ENCODE measurements at regions not wholly inside any gene's neighbourhood (a gene's known extent, or its start where the extent isn't known, plus 50 kb on each side); places are given as distances from the start of the nearest gene placed in this dataset.
"Not testable (repeated sequence)": the region's sequence is repeated elsewhere in the genome, so short reads cannot be mapped to it uniquely, and the experiment has no call there.

DNA sequence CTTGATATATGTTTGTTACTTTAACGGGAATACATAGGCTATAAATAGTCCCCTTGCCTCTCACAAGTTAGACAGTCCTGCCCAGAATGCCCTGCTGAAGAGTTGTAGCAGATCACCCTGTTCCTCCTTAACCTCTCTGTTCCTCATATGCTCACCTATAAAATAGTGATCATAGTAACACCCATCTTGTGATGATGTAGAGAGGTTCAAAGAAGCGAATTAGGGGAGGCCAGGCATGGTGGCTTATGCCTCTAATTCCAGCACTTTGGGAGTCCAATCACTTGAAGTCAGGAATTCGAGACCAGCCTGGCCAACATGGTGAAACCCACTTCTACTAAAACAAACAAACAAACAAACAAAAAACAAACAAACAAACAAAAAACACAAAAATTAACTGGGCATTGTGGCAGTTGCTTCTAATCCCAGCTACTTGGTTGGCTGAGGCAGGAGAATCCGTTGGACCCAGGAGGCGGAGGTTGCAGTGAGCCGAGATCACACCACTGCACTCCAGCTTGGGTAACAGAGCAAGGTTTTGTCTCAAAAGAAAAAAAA is 518.5 kb upstream of the TPTE start:
- H4K5ac ChIP-seq (ENCODE audit: low read length); H2BK120ac ChIP-seq (ENCODE audit: low read depth, low read length); H3K36me3 ChIP-seq (ENCODE audit: control insufficient read depth, insufficient read depth, low read length); H2BK15ac ChIP-seq (replicated peaks; ENCODE audit: low read depth); H3K4me3 ChIP-seq (ENCODE audit: low read length); H3K9ac ChIP-seq (ENCODE audit: low read length); H3K79me1 ChIP-seq (ENCODE audit: low read length); DNase-seq; H2BK5ac ChIP-seq (ENCODE audit: low read length); H3K56ac ChIP-seq (ENCODE audit: low read length); H3K23ac ChIP-seq (ENCODE audit: low read length); H3K27ac ChIP-seq (ENCODE audit: low read depth, low read length); H3K4me2 ChIP-seq (ENCODE audit: low read length); H3K79me2 ChIP-seq (ENCODE audit: control insufficient read depth, insufficient read depth, low read length); H4K8ac ChIP-seq (ENCODE audit: low read depth, low read length); H3K4ac ChIP-seq (ENCODE audit: low read depth, low read length); H3K4me1 ChIP-seq (ENCODE audit: control insufficient read depth, low read depth, low read length); H3K27me3 ChIP-seq (ENCODE audit: insufficient read depth, low read length, poor library complexity); H3K18ac ChIP-seq (ENCODE audit: low read length); H2AK5ac ChIP-seq (ENCODE audit: low read length): not testable (repeated sequence)
- no CpG with 5 or more reads among the region's 6 CpGs for WGBS (ENCODE audit: extremely low coverage, insufficient coverage, low lambda C conversion rate)

DNA sequence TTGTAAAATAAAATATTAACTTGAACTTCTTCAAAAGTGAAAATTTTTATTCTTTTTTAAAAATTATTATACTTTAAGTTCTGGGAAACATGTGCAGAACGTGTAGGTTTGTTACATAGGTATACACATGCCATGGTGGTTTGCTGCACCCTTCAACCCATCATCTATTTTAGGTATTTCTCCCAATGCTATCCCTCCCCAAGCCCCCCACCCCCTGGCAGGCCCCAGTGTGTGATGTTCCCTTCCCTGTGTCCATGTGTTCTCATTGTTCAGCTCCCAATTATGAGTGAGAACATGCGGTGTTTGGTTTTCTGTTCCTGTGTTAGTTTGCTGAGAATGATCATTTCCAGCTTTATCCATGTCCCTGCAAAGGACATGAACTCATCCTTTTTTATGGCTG is 515.6 kb upstream of the TPTE start:
- not testable (repeated sequence) for H3K9ac ChIP-seq (ENCODE audit: low read length); H2AK5ac ChIP-seq (ENCODE audit: low read length); H3K4me1 ChIP-seq (ENCODE audit: control insufficient read depth, low read depth, low read length); H4K5ac ChIP-seq (ENCODE audit: low read length); H3K79me1 ChIP-seq (ENCODE audit: low read length); H3K4me2 ChIP-seq (ENCODE audit: low read length); H2BK120ac ChIP-seq (ENCODE audit: low read depth, low read length); H4K8ac ChIP-seq (ENCODE audit: low read depth, low read length); H3K36me3 ChIP-seq (ENCODE audit: control insufficient read depth, insufficient read depth, low read length); H2BK5ac ChIP-seq (ENCODE audit: low read length); H3K4me3 ChIP-seq (ENCODE audit: low read length); H3K56ac ChIP-seq (ENCODE audit: low read length); DNase-seq; H3K27ac ChIP-seq (ENCODE audit: low read depth, low read length); H3K27me3 ChIP-seq (ENCODE audit: insufficient read depth, low read length, poor library complexity); H3K79me2 ChIP-seq (ENCODE audit: control insufficient read depth, insufficient read depth, low read length); H3K23ac ChIP-seq (ENCODE audit: low read length); H3K4ac ChIP-seq (ENCODE audit: low read depth, low read length); H3K18ac ChIP-seq (ENCODE audit: low read length); H2BK15ac ChIP-seq (replicated peaks; ENCODE audit: low read depth)
- WGBS (ENCODE audit: extremely low coverage, insufficient coverage, low lambda C conversion rate) = no CpG with 5 or more reads among the region's 2 CpGs

DNA sequence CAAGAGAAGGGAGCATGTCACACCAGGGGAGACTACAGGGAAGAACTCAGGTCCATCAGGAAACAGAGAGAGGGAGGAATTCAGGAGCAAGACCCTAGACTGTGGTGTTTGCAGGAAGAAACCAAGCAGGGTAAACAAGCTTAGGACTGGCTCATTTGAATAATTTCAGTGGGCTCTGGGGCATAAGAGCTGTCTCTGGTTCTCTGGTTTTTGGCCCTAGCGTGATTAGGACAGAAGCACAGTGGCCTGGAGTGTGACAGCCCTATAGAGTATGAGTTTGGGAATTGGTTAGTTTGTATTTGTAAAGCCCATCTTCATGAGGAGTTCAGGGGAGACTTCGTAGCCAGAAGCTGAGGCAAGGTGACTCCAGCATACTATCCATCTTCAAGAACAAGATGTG is 504.4 kb upstream of the TPTE start:
- H3K4ac ChIP-seq (ENCODE audit: low read depth, low read length); H3K4me2 ChIP-seq (ENCODE audit: low read length); H3K9ac ChIP-seq (ENCODE audit: low read length); H3K27ac ChIP-seq (ENCODE audit: low read depth, low read length); H3K36me3 ChIP-seq (ENCODE audit: control insufficient read depth, insufficient read depth, low read length); H3K56ac ChIP-seq (ENCODE audit: low read length); H3K79me1 ChIP-seq (ENCODE audit: low read length); H4K8ac ChIP-seq (ENCODE audit: low read depth, low read length); H3K18ac ChIP-seq (ENCODE audit: low read length); H2BK120ac ChIP-seq (ENCODE audit: low read depth, low read length); DNase-seq; H3K4me1 ChIP-seq (ENCODE audit: control insufficient read depth, low read depth, low read length); H2BK15ac ChIP-seq (replicated peaks; ENCODE audit: low read depth); H4K5ac ChIP-seq (ENCODE audit: low read length); H3K23ac ChIP-seq (ENCODE audit: low read length); H2BK5ac ChIP-seq (ENCODE audit: low read length); H3K27me3 ChIP-seq (ENCODE audit: insufficient read depth, low read length, poor library complexity); H3K4me3 ChIP-seq (ENCODE audit: low read length); H3K79me2 ChIP-seq (ENCODE audit: control insufficient read depth, insufficient read depth, low read length); H2AK5ac ChIP-seq (ENCODE audit: low read length): not testable (repeated sequence)
- WGBS (ENCODE audit: extremely low coverage, insufficient coverage, low lambda C conversion rate) = no CpG with 5 or more reads among the region's 2 CpGs

DNA sequence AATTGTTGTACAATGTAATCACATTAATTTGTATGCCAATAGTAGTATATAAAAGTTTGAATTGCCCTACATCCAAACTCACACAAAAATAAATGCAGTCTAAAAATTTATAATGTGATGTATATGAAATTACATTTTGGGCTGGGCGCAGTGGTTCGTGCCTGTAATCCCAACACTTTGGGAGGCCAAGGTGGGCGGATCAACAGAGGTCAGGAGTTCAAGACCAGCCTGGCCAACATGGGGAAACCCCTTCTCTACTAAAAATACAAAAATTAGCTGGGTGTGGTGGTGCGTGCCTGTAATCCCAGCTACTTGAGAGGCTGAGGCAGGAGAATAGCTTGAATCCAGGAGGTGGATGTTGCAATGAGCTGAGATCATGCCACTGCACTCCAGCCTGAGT is 503.6 kb upstream of the TPTE start:
- H2BK5ac ChIP-seq (ENCODE audit: low read length); H2BK120ac ChIP-seq (ENCODE audit: low read depth, low read length); H3K4me3 ChIP-seq (ENCODE audit: low read length); H3K27me3 ChIP-seq (ENCODE audit: insufficient read depth, low read length, poor library complexity); H4K5ac ChIP-seq (ENCODE audit: low read length); H3K18ac ChIP-seq (ENCODE audit: low read length); H3K79me2 ChIP-seq (ENCODE audit: control insufficient read depth, insufficient read depth, low read length); H3K56ac ChIP-seq (ENCODE audit: low read length); H2BK15ac ChIP-seq (replicated peaks; ENCODE audit: low read depth); H3K23ac ChIP-seq (ENCODE audit: low read length); H3K4ac ChIP-seq (ENCODE audit: low read depth, low read length); H3K36me3 ChIP-seq (ENCODE audit: control insufficient read depth, insufficient read depth, low read length); H3K27ac ChIP-seq (ENCODE audit: low read depth, low read length); H3K4me2 ChIP-seq (ENCODE audit: low read length); H3K9ac ChIP-seq (ENCODE audit: low read length); H3K4me1 ChIP-seq (ENCODE audit: control insufficient read depth, low read depth, low read length); DNase-seq; H2AK5ac ChIP-seq (ENCODE audit: low read length); H4K8ac ChIP-seq (ENCODE audit: low read depth, low read length); H3K79me1 ChIP-seq (ENCODE audit: low read length): not testable (repeated sequence)
- WGBS (ENCODE audit: extremely low coverage, insufficient coverage, low lambda C conversion rate) = no CpG with 5 or more reads among the region's 4 CpGs

DNA sequence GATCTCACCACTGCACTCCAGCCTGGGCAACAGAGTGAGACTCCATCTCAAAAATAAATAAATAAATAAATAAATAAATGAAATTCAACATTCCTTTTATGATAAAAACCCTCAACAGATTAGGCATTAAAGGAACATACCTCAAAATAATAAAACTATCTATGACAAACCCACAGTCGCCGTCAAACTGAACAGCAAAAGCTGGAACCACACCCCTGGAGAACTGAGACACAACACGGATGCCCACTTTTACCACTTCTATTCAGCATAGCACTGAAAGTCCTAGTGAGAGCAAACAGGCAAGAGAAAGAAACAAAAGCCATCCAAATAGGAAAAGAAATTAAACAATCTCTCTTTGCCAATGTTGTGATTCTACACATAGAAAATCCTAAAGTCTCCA is 499.9 kb upstream of the TPTE start:
- not testable (repeated sequence) for H3K9ac ChIP-seq (ENCODE audit: low read length); H3K56ac ChIP-seq (ENCODE audit: low read length); H3K4ac ChIP-seq (ENCODE audit: low read depth, low read length); H2AK5ac ChIP-seq (ENCODE audit: low read length); H4K5ac ChIP-seq (ENCODE audit: low read length); H4K8ac ChIP-seq (ENCODE audit: low read depth, low read length); H3K4me1 ChIP-seq (ENCODE audit: control insufficient read depth, low read depth, low read length); H3K18ac ChIP-seq (ENCODE audit: low read length); H2BK120ac ChIP-seq (ENCODE audit: low read depth, low read length); H2BK15ac ChIP-seq (replicated peaks; ENCODE audit: low read depth); H3K36me3 ChIP-seq (ENCODE audit: control insufficient read depth, insufficient read depth, low read length); H2BK5ac ChIP-seq (ENCODE audit: low read length); H3K4me3 ChIP-seq (ENCODE audit: low read length); H3K27me3 ChIP-seq (ENCODE audit: insufficient read depth, low read length, poor library complexity); H3K79me2 ChIP-seq (ENCODE audit: control insufficient read depth, insufficient read depth, low read length); H3K4me2 ChIP-seq (ENCODE audit: low read length); H3K79me1 ChIP-seq (ENCODE audit: low read length); H3K27ac ChIP-seq (ENCODE audit: low read depth, low read length); H3K23ac ChIP-seq (ENCODE audit: low read length); DNase-seq
- no CpG with 5 or more reads among the region's 3 CpGs for WGBS (ENCODE audit: extremely low coverage, insufficient coverage, low lambda C conversion rate)

DNA sequence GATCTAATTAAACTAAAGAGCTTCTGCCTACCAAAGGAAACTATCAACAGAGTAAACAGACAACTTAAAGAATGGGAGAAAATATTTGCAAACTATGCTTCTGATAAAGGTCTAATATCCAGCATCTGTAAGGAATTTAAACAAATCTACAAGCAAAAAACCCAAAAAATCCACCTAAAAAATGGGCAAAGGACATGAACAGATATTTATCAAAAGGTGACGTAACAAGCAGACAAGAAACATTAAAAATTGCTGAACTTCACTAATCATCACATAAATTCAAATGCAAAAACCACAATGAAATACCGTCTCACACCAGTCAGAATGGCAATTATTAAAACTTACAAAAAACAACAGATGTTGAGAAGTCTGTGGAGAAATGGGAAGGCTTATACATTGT is 498.6 kb upstream of the TPTE start:
- not testable (repeated sequence) for H3K27me3 ChIP-seq (ENCODE audit: insufficient read depth, low read length, poor library complexity); H4K5ac ChIP-seq (ENCODE audit: low read length); H3K4me2 ChIP-seq (ENCODE audit: low read length); H2BK5ac ChIP-seq (ENCODE audit: low read length); H3K56ac ChIP-seq (ENCODE audit: low read length); H3K4me1 ChIP-seq (ENCODE audit: control insufficient read depth, low read depth, low read length); H3K18ac ChIP-seq (ENCODE audit: low read length); H3K79me1 ChIP-seq (ENCODE audit: low read length); H3K9ac ChIP-seq (ENCODE audit: low read length); H3K23ac ChIP-seq (ENCODE audit: low read length); H3K4ac ChIP-seq (ENCODE audit: low read depth, low read length); H3K79me2 ChIP-seq (ENCODE audit: control insufficient read depth, insufficient read depth, low read length); H2BK15ac ChIP-seq (replicated peaks; ENCODE audit: low read depth); H3K4me3 ChIP-seq (ENCODE audit: low read length); H3K36me3 ChIP-seq (ENCODE audit: control insufficient read depth, insufficient read depth, low read length); H2BK120ac ChIP-seq (ENCODE audit: low read depth, low read length); DNase-seq; H4K8ac ChIP-seq (ENCODE audit: low read depth, low read length); H3K27ac ChIP-seq (ENCODE audit: low read depth, low read length); H2AK5ac ChIP-seq (ENCODE audit: low read length)
- WGBS (ENCODE audit: extremely low coverage, insufficient coverage, low lambda C conversion rate) = no CpG with 5 or more reads among the region's 2 CpGs
